NCI-H2029 (cell line): ENCODE measurements at regions not wholly inside any gene's neighbourhood (a gene's known extent, or its start where the extent isn't known, plus 50 kb on each side); places are given as distances from the start of the nearest gene placed in this dataset.
"Not testable (repeated sequence)": the region's sequence is repeated elsewhere in the genome, so short reads cannot be mapped to it uniquely, and the experiment has no call there.

Experiments used
- DNase-seq: peaks from one replicate; lab custom pipeline; 2025; lab: John Stamatoyannopoulos, UW

GRCh38 chr18:22043837-22044236, 125.6 kb upstream of the GATA6 start:
- no peak for DNase-seq

DNA sequence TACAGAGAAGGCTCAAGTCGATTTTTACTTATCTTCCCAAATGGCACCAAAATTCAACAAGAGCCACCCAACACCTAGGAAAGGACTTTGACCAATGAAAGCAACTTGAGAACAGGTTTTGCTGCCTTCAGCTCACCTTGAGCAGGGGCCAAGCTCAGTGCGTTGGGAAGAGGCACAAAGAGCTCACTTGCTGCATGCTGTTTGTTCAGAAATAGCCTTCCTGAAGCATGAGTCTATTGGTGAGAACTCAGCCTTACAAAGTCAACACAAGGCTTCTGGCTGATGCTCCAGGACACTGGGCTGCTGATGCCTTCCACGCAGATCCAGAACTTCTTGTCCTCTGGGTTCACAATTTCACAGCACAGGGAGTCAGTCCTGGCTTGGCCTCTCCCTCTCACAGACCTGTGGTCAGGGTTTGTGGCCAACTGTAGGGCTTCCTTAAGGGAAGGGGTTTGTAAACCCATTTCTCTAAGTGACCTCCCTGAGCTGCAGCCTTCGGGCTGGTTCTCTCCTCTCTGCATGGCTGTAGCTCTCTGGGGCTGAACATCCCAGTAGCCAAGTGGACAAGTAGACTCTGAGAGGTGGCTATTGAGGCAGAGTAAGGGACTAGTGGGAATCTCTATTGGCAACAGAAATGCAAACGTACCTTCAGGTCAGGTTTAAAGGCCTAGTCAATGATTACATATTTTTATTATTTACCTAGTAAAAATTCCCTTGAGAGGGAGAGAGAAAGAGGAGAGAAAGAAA, 124.7 kb upstream of the GATA6 start:
- no peak for DNase-seq

- no peak for DNase-seq
Observed at GRCh38 chr18:22045221-22045918, 124.0 kb upstream of the GATA6 start.

- DNase-seq: no peak
Observed at GRCh38 chr18:22046473-22046872, 122.9 kb upstream of the GATA6 start.

DNA sequence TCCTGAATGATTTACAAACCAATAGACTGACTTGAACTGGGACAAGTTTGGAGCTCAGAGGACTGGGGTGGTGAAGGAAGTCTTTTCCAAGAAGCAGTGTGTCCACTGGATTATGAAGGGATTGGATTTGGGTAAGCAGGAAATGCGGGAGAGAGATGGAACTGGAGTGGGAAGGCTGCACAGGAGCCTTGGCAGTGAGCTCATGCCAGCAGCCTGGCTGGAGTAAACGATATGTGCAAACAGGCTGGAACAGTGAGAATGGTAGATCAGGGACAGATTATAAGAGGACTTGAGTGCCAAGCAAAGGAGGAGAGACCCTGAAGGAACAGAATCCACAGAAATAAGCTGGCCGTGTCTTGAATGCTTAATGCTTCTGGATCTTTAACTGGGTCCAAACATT, 121.9 kb upstream of the GATA6 start:
- no peak for DNase-seq

DNA sequence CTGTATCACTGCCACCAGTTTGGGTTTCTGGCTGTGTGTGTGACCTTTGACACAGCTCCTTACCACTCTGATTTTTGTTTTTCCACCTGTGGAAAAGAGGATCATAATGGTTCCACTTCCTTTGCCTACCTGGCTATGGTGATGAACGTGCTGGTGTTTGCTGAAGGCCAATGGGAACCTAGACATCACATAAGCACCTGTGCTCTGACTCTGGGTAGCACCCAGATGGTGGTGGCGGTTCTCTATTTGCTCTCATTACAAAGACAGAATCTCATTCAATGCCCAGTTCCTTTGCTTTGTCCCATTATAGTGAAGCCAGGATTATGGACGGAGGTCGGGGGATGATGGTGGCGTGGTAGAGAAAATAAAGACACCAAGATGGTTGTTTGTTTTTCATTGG, 121.2 kb upstream of the GATA6 start:
- DNase-seq: no peak

DNA sequence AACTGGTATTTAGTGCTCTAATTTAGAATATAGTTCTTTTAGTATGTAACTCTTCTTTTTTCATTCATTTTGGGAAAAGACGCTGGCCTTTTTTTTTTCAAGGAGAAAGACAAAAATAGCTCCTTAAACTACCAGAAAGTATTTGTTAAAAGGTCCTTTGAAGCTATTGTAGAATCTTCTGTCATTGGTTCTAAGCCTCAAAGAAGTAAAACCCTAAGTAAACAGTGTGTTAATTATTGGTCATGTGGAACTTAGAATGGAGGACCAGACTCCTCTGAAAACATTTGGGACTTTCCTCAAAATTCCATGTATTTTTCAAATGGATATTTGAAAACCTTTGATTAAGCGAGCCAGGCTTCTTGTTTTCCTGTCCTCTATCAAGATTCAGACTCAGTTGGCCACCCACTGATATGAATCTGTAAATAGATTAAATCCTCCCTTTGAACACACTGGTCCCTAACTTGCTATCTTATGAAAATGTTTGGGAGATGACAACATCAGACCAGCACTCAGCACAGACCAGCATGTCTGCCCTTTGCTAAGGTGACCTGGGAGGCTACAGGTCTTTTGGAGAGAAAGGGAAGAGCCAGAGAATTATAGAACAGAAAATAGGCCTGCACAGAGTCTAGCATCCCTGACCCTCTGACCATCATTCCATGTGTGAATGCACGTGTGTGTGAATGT, 120.3 kb upstream of the GATA6 start:
- no peak for DNase-seq

DNA sequence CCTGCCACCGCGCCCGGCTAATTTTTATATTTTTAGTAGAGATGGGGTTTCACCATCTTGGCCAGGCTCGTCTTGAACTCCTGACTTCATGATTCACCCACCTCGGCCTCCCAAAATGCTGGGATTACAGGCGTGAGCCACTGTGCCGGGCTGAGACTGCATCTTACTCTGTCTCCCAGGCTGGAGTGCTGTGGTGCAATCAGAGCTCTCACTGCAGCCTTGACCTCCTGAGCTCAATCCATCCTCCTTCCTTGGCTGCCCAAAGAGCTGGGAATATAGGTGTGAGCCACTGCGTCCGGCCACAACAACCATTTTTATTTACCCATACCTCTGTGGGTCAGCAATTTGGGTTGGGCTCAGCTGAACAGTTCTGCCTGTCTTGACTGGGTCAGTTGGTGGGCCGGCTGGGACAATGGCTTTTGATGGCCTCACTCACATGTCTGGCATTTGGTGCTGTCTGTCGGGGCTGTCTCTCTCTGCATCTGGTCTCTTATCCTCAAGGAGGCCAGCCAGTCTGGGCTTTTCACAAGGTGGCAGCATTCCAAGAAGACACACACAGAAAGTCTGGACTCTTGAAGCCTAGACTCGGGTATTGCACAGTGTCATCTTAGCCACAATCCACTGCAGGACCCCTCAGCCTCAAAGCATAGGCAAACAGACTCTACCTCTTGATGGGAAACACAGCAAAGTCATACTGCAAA, 116.8 kb upstream of the GATA6 start:
- DNase-seq: no peak

- no peak for DNase-seq
Observed at GRCh38 chr18:22055466-22056238, 113.7 kb upstream of the GATA6 start.

DNA sequence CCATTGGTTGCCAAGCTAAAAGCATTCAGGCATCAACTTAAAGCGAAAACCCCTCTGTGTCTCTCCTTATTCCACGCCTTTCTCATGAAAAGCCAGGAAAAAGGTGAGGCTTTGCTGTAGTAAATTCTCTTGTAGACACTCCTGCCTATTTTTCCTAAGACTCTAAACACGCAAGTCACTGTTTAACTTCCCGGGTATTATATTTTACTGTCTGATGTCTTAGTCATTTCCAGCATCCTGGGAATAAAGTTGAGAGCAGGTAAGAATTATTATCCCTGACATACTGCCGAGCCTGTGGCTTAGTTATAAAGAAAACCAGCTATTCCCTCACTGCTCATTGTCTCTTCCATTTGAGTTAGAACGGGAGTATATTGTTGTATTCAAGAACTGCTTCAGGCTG, 112.4 kb upstream of the GATA6 start:
- DNase-seq: no peak

GRCh38 chr18:22057908-22058527, 111.4 kb upstream of the GATA6 start:
- no peak for DNase-seq

DNA sequence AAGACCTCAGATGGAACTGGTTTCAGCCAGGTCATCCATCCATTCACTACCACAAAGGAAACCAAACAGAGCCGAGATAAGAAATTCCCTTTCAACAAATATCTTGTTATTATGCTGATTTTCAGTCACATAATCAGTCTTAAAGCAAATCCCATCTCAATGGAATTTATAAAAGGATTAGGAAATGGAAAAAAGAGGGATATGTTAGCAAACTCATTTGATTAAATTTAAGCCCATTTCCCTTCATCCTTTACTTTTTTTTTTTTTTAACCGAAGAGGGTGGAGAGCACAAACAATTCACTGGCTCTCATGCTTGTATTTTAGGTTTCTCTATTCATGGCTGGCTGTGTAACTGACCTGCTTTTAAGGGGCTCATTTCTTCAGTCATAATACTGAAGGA, 109.0 kb upstream of the GATA6 start:
- no peak for DNase-seq

- DNase-seq: no peak
Observed at GRCh38 chr18:22063102-22063501, 106.3 kb upstream of the GATA6 start.

- DNase-seq: no peak
Observed at GRCh38 chr18:22063672-22064071, 105.7 kb upstream of the GATA6 start.

DNA sequence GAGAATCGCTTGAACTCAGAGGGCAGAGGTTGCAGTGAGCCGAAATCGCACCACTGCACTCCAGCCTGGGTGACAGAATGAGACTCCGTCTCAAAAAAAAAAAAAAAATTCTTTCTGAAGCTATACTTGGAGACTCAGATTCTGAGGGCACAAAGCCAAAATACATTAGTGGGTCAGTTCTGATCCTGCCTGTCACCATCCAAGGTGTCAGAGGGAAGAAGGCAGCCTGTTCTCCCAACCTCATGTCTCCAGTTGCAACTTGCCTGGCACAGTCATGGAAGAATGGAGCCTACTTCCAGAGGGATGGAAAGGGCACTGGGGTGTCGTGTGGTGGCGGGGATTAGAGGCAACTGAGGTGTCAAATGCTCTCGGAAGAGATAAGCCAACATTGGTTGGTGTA, 104.8 kb upstream of the GATA6 start:
- no peak for DNase-seq

DNA sequence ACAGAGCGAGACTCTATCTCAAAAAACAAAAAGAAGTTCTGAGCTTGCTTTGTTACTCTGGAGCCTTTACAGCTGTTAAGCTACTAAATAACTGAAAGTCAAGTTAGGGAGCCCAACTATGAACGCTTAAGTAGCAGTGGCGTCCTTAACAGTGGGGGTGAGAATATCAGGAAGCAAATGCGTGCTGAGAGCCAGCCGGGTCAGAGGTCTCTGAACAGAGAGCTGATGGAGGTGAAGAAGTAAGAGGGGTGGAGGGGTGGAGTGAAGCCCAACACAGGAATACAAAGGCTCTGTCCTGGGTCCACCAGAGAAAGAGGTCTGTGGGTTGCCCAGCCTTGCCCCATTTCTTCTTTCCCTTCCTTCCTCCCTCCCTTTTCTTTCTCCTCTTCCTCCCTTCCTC, 104.1 kb upstream of the GATA6 start:
- DNase-seq: no peak

DNA sequence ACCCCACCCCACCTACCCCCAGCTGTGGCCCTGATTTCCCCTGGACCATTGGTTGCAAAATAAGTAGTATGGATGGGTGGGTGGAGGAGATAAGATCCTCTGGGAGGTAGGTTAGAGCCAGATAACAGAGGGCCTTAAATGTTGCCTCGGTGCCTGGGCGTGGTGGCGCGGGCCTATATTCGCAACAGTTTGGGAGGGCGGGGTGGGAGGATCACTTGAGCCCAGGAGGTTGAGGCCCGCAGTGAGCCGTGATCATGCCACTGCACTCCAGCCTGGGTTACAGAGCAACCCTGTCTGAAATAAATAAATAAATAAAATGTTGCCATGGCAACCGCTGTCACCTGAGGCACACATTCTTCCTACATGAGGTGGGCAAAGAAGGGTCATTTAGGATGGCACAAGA, 103.3 kb upstream of the GATA6 start:
- no peak for DNase-seq

DNA sequence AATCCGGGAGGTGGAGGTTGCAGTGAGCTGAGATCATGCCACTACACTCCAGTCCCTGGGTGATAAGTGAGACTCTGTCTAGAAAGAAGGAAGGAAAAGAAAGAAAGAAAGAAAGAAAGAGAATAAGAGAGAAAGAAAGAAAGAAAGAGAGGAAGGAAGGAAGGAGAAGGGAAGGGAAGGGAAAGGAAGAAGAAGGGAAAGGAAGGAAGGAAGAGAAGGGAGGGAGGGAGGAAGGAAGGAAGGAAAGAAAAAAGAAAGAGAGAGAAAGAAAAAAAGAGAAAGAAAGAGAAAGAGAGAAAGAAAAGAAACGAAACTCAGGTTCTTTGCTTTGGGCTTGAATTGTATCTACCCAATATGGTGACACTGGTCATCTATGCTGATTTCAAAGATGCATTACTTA, 102.3 kb upstream of the GATA6 start:
- no peak for DNase-seq

DNA sequence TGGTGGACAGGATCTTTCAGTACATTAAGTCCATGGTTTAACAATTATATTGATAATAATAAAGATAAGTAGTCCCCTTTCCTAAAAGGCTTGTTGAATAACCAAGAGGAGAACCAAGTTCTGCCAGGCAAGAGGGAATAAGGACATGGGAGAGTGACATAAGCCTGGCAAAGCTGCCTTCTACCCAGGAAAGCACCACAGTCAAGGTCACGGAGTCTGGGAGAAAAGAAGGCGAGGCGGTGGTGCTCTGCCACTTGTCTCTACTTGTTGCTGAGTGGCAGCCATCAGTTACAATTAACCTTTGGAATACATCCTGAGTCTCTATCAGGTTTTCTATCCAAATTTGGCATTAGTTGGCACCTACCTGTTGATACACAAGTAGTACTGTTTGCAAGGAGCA, 101.7 kb upstream of the GATA6 start:
- DNase-seq: no peak

GRCh38 chr18:22068784-22069183, 100.6 kb upstream of the GATA6 start:
- not testable (repeated sequence) for DNase-seq

DNA sequence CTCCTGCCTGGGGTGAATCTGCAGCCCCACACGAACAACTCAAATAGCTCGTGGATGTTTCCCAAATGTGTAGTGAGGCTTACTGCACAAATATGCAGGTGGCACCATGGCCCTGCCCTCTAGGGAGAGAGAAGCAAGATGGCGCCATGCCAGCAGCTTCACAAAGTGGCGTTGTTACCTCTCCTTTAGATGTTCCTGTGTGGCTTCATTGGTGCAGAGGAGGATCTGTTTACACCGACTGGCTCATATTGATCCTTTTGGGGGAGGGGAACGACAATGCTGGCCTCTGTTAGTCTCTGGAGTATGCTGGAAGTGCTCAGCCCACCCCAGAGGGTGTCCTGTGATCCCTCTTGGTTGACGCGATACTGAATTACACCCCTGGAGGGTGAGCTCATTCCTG, 99.5 kb upstream of the GATA6 start:
- DNase-seq: peak; percentile 25
